GM12875 (cell line): ENCODE measurements at regions not wholly inside any gene's neighbourhood (a gene's known extent, or its start where the extent isn't known, plus 50 kb on each side); places are given as distances from the start of the nearest gene placed in this dataset.

Experiments
- H3K4me3 ChIP-seq: one replicate; pipeline ENCODE4 v1.5.1; 2011; ENCODE audit warnings: low read depth, low read length, control low read depth
- CTCF ChIP-seq: IDR thresholded peaks from 2 replicates; pipeline ENCODE4 v1.5.1; 2011; ENCODE audit warnings: low read depth, mild to moderate bottlenecking, control low read depth, inconsistent platforms, low read length, moderate library complexity, borderline replicate concordance; ENCODE audit not compliant: insufficient read depth

- no peak overlapping the region for H3K4me3 ChIP-seq
- no peak for TF ChIP-seq CTCF
Observed at GRCh38 chr7:136144182-136144581, 167.0 kb upstream of the MTPN start.

- TF ChIP-seq CTCF = no peak
- no peak overlapping the region for H3K4me3 ChIP-seq
Observed at GRCh38 chr7:136143271-136143670, 166.1 kb upstream of the MTPN start.

DNA sequence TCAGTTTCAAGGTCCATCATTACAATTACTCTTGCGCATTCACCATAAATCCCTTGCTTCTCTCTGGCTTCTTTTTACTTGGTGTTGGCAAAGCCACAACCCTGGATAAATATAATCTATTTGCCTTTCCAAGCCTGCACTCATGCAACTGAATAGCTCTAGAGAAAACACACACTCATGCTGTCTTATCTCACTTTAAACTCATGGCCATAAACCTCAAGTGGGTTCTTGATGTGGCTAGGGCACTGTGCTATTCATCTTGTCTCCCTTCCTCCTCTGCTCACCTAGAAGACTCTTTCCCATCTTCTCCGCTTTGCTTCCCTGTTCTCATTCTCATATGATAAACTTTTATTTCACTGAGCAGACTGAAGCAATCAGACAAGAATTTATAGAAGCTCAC is 165.4 kb upstream of the MTPN start:
- TF ChIP-seq CTCF = no peak
- no peak overlapping the region for H3K4me3 ChIP-seq

DNA sequence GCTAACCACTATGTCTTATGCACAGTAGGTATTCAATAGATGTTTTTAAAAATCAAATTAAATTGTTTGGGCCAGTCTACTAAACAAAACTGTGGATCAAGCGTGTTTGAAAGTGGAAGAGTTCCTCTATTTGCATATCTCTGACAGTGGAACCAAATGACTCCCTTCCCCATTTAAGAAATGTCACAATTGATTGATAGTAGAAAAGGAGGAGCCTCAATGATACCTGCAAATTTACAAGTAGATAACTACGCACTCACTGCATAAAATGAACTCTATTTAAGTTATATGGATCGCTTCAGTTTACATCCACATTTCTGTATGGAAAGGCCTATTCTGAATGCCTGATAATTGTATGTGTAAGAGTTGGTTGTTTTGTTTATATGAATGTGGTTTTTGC is 163.3 kb upstream of the MTPN start:
- no peak for TF ChIP-seq CTCF
- no peak overlapping the region for H3K4me3 ChIP-seq

GRCh38 chr7:136139417-136139816 is 162.3 kb upstream of the MTPN start:
- no peak overlapping the region for H3K4me3 ChIP-seq
- TF ChIP-seq CTCF = no peak

- no peak overlapping the region for H3K4me3 ChIP-seq
- no peak for TF ChIP-seq CTCF
Observed at GRCh38 chr7:136138991-136139390, 161.8 kb upstream of the MTPN start.

DNA sequence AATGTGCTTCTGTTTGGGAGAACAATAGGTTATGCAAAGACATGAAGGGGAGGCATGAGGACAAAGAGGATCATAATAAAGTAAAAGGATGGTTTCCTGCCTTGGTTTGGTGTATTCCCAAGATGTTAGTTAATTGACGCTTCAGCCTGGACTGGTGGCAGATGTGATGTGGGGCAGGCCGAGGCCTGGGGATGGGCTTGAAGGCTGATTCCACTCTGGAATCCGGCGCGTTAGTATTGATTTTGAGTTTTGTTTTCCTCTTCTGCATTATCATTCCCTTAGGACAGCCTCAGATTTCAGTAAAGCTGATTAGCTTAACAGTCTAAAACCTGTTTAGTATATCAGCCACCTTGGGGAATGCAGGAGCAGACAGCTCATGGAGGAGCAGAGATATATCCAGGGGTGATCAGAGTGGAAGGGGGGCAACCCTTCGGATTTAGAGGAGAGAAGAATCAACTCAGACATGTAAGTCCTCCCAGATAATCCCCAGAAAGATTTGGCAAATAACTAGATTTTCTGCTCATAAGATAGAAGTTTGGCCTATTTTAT is 159.8 kb upstream of the MTPN start:
- TF ChIP-seq CTCF = no peak
- H3K4me3 ChIP-seq = no peak overlapping the region
